ENCODE measurements at regions not wholly inside any gene's neighbourhood (a gene's known extent, or its start where the extent isn't known, plus 50 kb on each side); places are given as distances from the start of the nearest gene placed in this dataset.

DNA sequence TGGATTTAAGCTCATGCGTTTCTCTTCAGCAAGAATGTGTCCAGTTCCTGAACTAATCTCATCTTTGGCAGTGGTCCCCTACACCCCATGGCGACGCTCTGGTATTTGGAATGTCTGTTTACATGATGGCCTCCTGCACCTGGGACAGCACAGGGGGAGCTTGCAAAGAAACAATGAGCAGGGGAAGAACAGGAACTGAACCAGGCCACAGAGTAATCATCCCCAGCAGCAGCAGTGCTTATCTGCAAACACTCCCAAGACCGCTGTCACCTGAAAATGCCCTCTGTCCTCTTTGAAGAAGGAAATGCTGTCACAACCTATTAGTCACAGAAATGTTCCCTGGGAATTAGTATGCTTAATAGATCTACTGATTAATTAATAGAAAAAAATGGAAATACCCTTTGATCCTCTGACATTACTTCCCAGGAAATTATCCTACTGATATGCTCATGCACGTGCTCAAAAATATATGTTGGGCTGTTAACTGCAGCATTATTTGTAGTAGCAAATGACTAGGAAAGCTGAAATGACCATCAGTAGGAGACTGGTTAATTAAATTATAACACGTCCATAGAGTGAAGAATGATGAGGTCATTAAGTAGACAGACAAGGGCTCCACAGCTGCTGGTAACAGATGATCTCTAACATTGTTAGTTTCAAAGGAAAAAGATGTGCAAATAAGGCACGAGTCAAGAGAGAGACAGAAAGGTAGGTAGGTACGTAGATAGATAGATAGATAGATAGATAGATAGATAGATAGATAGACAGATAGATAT, 279.3 kb upstream of the FLRT2 start:
- TF ChIP-seq, protein P1, sequence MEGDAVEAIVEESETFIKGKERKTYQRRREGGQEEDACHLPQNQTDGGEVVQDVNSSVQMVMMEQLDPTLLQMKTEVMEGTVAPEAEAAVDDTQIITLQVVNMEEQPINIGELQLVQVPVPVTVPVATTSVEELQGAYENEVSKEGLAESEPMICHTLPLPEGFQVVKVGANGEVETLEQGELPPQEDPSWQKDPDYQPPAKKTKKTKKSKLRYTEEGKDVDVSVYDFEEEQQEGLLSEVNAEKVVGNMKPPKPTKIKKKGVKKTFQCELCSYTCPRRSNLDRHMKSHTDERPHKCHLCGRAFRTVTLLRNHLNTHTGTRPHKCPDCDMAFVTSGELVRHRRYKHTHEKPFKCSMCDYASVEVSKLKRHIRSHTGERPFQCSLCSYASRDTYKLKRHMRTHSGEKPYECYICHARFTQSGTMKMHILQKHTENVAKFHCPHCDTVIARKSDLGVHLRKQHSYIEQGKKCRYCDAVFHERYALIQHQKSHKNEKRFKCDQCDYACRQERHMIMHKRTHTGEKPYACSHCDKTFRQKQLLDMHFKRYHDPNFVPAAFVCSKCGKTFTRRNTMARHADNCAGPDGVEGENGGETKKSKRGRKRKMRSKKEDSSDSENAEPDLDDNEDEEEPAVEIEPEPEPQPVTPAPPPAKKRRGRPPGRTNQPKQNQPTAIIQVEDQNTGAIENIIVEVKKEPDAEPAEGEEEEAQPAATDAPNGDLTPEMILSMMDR (IDR thresholded peaks at IDR 0.05; ENCODE audit: poor library complexity): no peak
- TF ChIP-seq EZH2phosphoT487 (IDR thresholded peaks at IDR 0.05; ENCODE audit: low read depth, severe bottlenecking, unreplicated experiment): no peak
- TF ChIP-seq EZH2 (IDR thresholded peaks at IDR 0.05; ENCODE audit: borderline replicate concordance): no peak
